ENCODE measurements at regions not wholly inside any gene's neighbourhood (a gene's known extent, or its start where the extent isn't known, plus 50 kb on each side); places are given as distances from the start of the nearest gene placed in this dataset.
A peak's percentile ranks its signal among the peaks of the same experiment; 100 is the strongest.

DNA sequence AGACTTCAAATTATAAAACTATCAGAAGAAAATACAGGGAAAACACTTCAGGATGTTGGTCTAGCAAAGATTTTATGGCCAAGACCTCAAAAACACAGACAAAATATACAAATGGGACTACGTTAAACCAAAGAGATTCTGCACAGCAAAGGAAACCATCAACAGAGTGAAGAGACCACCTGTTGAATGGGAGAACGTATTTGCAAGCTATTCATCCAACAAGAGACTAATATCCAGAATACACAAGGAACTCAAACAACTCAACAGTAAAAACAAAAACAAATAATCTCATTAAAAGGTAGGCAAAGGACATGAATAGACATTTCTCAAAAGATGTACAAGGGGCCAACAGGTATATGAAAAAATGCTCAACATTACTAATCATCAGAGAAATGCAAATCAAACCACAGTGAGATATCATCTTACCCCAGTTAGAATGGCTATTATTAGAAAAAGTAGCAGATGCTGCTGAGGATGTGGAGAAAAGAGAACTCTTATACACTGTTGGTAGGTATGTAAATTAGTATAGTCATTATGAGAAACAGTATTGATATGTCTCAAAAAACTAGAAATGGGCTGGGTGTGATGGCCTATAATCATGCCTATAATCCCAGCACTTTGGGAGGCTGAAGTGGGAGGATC, 112.6 kb downstream of the LRIG2 start:
- DNase-seq (ENCODE audit: low read depth) = peak; percentile 64
- TF ChIP-seq, protein P1, sequence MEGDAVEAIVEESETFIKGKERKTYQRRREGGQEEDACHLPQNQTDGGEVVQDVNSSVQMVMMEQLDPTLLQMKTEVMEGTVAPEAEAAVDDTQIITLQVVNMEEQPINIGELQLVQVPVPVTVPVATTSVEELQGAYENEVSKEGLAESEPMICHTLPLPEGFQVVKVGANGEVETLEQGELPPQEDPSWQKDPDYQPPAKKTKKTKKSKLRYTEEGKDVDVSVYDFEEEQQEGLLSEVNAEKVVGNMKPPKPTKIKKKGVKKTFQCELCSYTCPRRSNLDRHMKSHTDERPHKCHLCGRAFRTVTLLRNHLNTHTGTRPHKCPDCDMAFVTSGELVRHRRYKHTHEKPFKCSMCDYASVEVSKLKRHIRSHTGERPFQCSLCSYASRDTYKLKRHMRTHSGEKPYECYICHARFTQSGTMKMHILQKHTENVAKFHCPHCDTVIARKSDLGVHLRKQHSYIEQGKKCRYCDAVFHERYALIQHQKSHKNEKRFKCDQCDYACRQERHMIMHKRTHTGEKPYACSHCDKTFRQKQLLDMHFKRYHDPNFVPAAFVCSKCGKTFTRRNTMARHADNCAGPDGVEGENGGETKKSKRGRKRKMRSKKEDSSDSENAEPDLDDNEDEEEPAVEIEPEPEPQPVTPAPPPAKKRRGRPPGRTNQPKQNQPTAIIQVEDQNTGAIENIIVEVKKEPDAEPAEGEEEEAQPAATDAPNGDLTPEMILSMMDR (IDR thresholded peaks at IDR 0.05; ENCODE audit: low read depth, low read length, missing control alignments) = no peak

DNA sequence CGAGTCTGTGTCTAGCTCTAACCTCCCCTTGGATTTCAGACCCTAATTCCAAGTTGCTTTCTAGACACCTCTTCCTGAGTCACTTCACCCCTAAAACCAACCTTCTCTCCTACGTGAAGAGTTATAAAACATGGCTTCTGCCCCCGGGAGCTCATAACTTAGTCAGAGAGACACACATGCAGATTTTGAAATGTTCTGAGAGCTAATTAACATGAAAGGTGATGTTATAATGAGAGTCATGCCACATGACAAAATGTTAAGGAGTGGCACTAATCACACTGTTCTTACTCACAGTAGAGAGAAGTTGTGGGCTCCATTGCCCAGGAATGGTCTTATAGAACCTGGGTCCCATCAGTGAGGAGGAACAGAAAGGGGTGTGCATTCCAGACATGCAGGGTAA, 117.1 kb downstream of the LRIG2 start:
- no peak overlapping the region for H3K4me3 ChIP-seq (ENCODE audit: low read depth, low read length)
- TF ChIP-seq, protein P1 (IDR thresholded peaks at IDR 0.05; ENCODE audit: low read depth, low read length, missing control alignments) = no peak
- DNase-seq (ENCODE audit: low read depth) = no peak

More for the DNA sequence above, 112.6 kb downstream of the LRIG2 start:
- no peak overlapping the region for H3K4me3 ChIP-seq (ENCODE audit: low read depth, low read length)

GRCh38 chr1:113190930-113191329, 117.9 kb downstream of the LRIG2 start:
- peak overlapping the region; percentile 42 for H3K4me3 ChIP-seq (ENCODE audit: low read depth, low read length)
- TF ChIP-seq, protein P1 (IDR thresholded peaks at IDR 0.05; ENCODE audit: low read depth, low read length, missing control alignments) = no peak
- no peak for DNase-seq (ENCODE audit: low read depth)

DNA sequence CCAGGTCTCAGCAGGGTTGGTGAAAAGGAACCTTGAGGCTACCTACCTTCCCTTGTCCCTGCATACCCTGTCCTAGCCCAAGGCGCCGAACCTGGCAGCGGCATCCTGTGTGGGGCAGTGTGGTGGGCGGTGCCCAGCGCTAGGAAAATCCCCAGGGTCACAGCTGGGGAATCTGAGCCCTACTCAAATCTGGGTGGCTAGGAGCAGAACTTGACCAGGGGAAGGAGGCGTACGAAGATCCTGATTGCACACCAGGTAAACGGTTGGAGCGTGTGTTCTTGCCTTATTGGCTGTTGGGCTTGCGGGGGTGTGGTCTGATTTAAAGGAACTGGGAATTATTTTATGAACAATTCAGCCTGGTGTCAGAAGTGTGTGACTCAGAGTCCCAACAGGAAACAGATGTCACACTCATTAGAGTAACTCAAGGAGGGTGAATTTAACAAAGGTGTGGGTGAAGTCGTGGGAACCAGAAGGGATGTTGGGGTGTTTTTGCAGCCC, 118.6 kb downstream of the LRIG2 start:
- H3K4me3 ChIP-seq (ENCODE audit: low read depth, low read length) = peak overlapping the region; percentile 42
- TF ChIP-seq, protein P1 (IDR thresholded peaks at IDR 0.05; ENCODE audit: low read depth, low read length, missing control alignments) = no peak
- peak; percentile 68 for DNase-seq (ENCODE audit: low read depth)

DNA sequence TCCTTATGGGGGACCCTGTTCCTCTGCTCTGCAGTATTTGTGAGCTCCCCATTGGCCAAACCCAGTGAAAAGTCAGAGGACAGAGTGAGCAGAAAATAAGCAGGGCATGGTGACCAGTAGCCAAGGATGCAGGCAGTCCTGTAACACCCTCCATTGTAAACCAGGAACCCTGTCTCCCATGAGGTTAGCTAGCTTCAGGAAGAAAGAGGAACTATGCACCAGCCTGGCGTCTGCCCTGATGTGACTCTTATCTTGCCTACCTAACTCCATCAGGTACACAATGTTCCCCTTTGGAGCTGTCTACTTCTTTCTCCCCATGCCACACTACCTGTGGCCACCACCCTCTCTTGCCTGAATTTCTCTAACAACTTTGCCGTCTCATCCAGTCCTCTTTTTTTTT, 119.2 kb downstream of the LRIG2 start:
- TF ChIP-seq, protein P1 (IDR thresholded peaks at IDR 0.05; ENCODE audit: low read depth, low read length, missing control alignments) = no peak
- peak overlapping the region; percentile 23; the same call in 1 of the 2 replicates for H3K4me3 ChIP-seq (ENCODE audit: low read depth, low read length)
- DNase-seq (ENCODE audit: low read depth) = no peak

GRCh38 chr1:113192980-113193379, 120.0 kb downstream of the LRIG2 start:
- DNase-seq (ENCODE audit: low read depth) = no peak
- TF ChIP-seq, protein P1 (IDR thresholded peaks at IDR 0.05; ENCODE audit: low read depth, low read length, missing control alignments) = no peak
- H3K4me3 ChIP-seq (ENCODE audit: low read depth, low read length) = no peak overlapping the region
